Adrenal gland (tissue), 9 donors: ENCODE measurements at regions not wholly inside any gene's neighbourhood (a gene's known extent, or its start where the extent isn't known, plus 50 kb on each side); places are given as distances from the start of the nearest gene placed in this dataset.

Experiments
- DNase-seq, 7 donors: peaks; one replicate each; pipeline ENCODE4 v3.0.0-alpha.2; 2019 to 2020
- H3K27ac ChIP-seq, 5 donors: fragments of 200-600 bp; sonication (generic) in 4 of 5; 1 replicate in 3 of 5; 2 replicates in 2 of 5; pipeline versions ENCODE4 v1.5.1 to v1.8.0; 2016 to 2020; ENCODE audit warnings: mild to moderate bottlenecking in 1 of 5
- H3K27me3 ChIP-seq: fragments of 200-600 bp; 2 replicates; pipeline ENCODE4 v1.8.0; 2021
- H3K36me3 ChIP-seq, 2 donors: fragments of 200-600 bp; replicated peaks in 1 of 2; 1 replicate in 1 of 2; 2 replicates in 1 of 2; pipeline versions ENCODE4 v1.5.1 to v1.8.0; 2018 to 2022
- H3K4me1 ChIP-seq, 2 donors: fragments of 200-600 bp; replicated peaks in 1 of 2; 1 replicate in 1 of 2; 2 replicates in 1 of 2; pipeline versions ENCODE4 v1.5.1 to v1.8.0; 2018 to 2021
- H3K4me3 ChIP-seq, 4 donors: fragments of 200-600 bp; sonication (generic) in 3 of 4; one replicate each; pipeline ENCODE4 v1.5.1; 2016 to 2018
- H3K9me3 ChIP-seq, 3 donors: fragments of 200-600 bp; sonication (generic) in 1 of 3; replicated peaks in 1 of 3; 1 replicate in 2 of 3; 2 replicates in 1 of 3; pipeline versions ENCODE4 v1.5.1 to v1.8.0; 2016 to 2021
- POLR2A ChIP-seq, 2 donors: fragments of 450-650 bp; IDR thresholded peaks; one replicate each; pipeline ENCODE4 v1.6.1; 2017; ENCODE audit warnings: antibody characterized with exemption in 2 of 2, mild to moderate bottlenecking in 2 of 2, moderate library complexity in 1 of 2
- WGBS, 4 donors: extraction: QIAGEN DNeasy Blood & Tissue Kit in 2 of 4; methylation state at CpG; one replicate each; pipeline versions ENCODE4 v1.1.5 to v1.1.7; 2013 to 2017; 5-methylcytosine and 5-hydroxymethylcytosine counted together
- intact Hi-C, 2 donors: fragments of 100-400 bp; cut with DNase I; formaldehyde crosslinking; loops; one replicate each; pipeline versions ENCODE4 v1.14.1 to v1.15.0; 2022 to 2023
- TF ChIP-seq, protein P1 (sequence below), 6 experiments: fragments of 450-650 bp in 4 of 6; fragments of 200-600 bp in 2 of 6; sonication (generic) in 1 of 6; IDR thresholded peaks; 1 replicate in 5 of 6; 2 replicates in 1 of 6; pipeline versions ENCODE4 v1.5.1 to v1.8.0; 2016 to 2021; ENCODE audit warnings: antibody characterized with exemption in 6 of 6, mild to moderate bottlenecking in 2 of 6, moderate library complexity in 1 of 6
- donor health status: healthy with polysubstance abuse.
- donor health status: Bipolar disorder and iron deficiency.
- donor health status: DM: yes; HTN: yes; CAD: no.
- donor health status: DM: no; HTN: no; CAD: no.
- donor health status: DM: no; HTN: no; CAD: no.

- 33 to 60% (median 58%) methylated on average over 1 to 2 of the region's 2 CpGs for WGBS, 4 donors
- Histone ChIP-seq H3K27ac (no peak overlapping the region), H3K27me3 (no peaks in the 10 kb centered on the region), H3K4me1 (no peaks in the 10 kb centered on the region), H3K36me3 (no peaks in the 10 kb centered on the region), H3K9me3 (no peaks in the 10 kb centered on the region), H3K4me3 (no peak overlapping the region)
- DNase-seq, result peak in 5 of 7 donors; percentile 14 to 58 (median 17)
- intact Hi-C loops, result no loop called here
- no peak for TF ChIP-seq POLR2A (IDR thresholded peaks at IDR 0.05)
- TF ChIP-seq, protein P1, sequence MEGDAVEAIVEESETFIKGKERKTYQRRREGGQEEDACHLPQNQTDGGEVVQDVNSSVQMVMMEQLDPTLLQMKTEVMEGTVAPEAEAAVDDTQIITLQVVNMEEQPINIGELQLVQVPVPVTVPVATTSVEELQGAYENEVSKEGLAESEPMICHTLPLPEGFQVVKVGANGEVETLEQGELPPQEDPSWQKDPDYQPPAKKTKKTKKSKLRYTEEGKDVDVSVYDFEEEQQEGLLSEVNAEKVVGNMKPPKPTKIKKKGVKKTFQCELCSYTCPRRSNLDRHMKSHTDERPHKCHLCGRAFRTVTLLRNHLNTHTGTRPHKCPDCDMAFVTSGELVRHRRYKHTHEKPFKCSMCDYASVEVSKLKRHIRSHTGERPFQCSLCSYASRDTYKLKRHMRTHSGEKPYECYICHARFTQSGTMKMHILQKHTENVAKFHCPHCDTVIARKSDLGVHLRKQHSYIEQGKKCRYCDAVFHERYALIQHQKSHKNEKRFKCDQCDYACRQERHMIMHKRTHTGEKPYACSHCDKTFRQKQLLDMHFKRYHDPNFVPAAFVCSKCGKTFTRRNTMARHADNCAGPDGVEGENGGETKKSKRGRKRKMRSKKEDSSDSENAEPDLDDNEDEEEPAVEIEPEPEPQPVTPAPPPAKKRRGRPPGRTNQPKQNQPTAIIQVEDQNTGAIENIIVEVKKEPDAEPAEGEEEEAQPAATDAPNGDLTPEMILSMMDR (IDR thresholded peaks at IDR 0.05), result no peak
Measured at GRCh38 chr1:233490488-233490887, 123.4 kb upstream of the KCNK1 start.

GRCh38 chr1:233491953-233492620 is 121.8 kb upstream of the KCNK1 start:
- intact Hi-C loops, result no loop called here
- WGBS, 4 donors, result 75 to 79% (median 78%) methylated on average over 7 of the region's 7 CpGs

DNA sequence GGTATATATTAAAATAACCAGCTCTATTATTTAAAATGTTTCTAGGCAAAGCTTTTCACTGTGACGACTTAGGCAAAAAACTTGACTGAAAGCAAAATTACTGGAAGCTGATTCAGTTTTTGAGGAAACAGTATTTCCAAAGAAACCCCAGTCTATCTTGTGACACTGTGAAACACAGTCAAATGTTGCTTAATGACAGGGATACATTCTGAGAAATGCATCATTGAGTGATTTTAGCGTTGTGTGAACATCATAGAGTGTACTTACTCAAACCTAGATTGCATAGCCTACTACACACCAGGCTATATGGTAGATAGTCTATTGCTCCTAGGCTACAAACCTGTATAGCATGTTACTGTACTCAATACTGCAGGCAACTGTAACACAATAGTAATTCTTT is 116.9 kb upstream of the KCNK1 start:
- Histone ChIP-seq H3K4me1 (no peaks in the 10 kb centered on the region), H3K9me3 (no peaks in the 10 kb centered on the region), H3K27me3 (no peaks in the 10 kb centered on the region), H3K27ac (no peak overlapping the region), H3K36me3 (no peaks in the 10 kb centered on the region), H3K4me3 (no peak overlapping the region)
- 69 to 79% (median 78%) methylated on average over 2 of the region's 2 CpGs for WGBS, 4 donors
- intact Hi-C loops, result no loop called here
- TF ChIP-seq, protein P1 (IDR thresholded peaks at IDR 0.05), result no peak
- no peak for TF ChIP-seq POLR2A (IDR thresholded peaks at IDR 0.05)
- DNase-seq, result no peak

More at GRCh38 chr1:233491953-233492620, 121.8 kb upstream of the KCNK1 start:
- no peaks in the 10 kb centered on the region for H3K27me3 ChIP-seq
- H3K27ac ChIP-seq, result no peak overlapping the region
- H3K36me3 ChIP-seq, result no peaks in the 10 kb centered on the region
- H3K9me3 ChIP-seq, result no peaks in the 10 kb centered on the region
- H3K4me3 ChIP-seq, result no peak overlapping the region
- no peaks in the 10 kb centered on the region for H3K4me1 ChIP-seq
- no peak for TF ChIP-seq POLR2A (IDR thresholded peaks at IDR 0.05)
- no peak for DNase-seq

GRCh38 chr1:233497679-233498078 is 116.2 kb upstream of the KCNK1 start:
- H3K36me3 ChIP-seq, result no peaks in the 10 kb centered on the region
- no peaks in the 10 kb centered on the region for H3K4me1 ChIP-seq
- intact Hi-C loops, result no loop called here
- H3K4me3 ChIP-seq, result no peak overlapping the region
- TF ChIP-seq POLR2A (IDR thresholded peaks at IDR 0.05), result no peak
- TF ChIP-seq, protein P1 (IDR thresholded peaks at IDR 0.05), result no peak
- WGBS, 4 donors, result 76 to 89% (median 80%) methylated on average over 3 of the region's 3 CpGs
- no peak for DNase-seq
- no peaks in the 10 kb centered on the region for H3K27me3 ChIP-seq
- H3K9me3 ChIP-seq, result no peaks in the 10 kb centered on the region
- H3K27ac ChIP-seq, result no peak overlapping the region

DNA sequence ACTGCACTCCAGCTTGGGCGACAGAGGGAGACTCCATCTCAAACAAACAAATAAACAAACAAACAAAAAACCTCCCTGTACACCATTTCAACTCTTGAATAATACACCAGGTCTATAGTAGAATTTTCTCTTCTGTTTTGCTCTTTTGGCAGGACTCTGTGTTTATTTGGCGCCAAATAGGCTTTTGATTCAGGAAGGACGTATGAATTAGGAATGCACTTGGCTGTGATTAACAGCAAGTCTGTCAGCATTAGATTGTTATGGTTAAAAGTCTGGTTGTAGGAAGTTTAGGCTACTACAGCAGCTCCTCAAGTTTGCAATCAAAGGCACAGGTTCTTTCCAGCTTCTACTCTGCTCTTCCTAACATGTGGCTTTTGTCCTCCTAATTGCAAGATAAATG is 113.8 kb upstream of the KCNK1 start:
- H3K36me3 ChIP-seq, result no peaks in the 10 kb centered on the region
- no peaks in the 10 kb centered on the region for H3K9me3 ChIP-seq
- 63 to 88% (median 71%) methylated on average over 3 of the region's 3 CpGs for WGBS, 4 donors
- TF ChIP-seq, protein P1 (IDR thresholded peaks at IDR 0.05), result no peak
- no peak for TF ChIP-seq POLR2A (IDR thresholded peaks at IDR 0.05)
- no peaks in the 10 kb centered on the region for H3K27me3 ChIP-seq
- intact Hi-C loops, result no loop called here
- no peaks in the 10 kb centered on the region for H3K4me1 ChIP-seq
- H3K4me3 ChIP-seq, result no peak overlapping the region
- DNase-seq, result no peak
- H3K27ac ChIP-seq, result no peak overlapping the region
